Muscle layer of colon (tissue), 2 donors: ENCODE measurements at regions not wholly inside any gene's neighbourhood (a gene's known extent, or its start where the extent isn't known, plus 50 kb on each side); places are given as distances from the start of the nearest gene placed in this dataset.

Experiments used
- H3K27ac ChIP-seq: one replicate; pipeline ENCODE4 v1.7.0; 2013; ENCODE audit warnings: low read depth, mild to moderate bottlenecking, low read length, moderate library complexity
- H3K27me3 ChIP-seq, 2 donors: one replicate each; pipeline ENCODE4 v1.7.0; 2013; ENCODE audit warnings: low read length in 2 of 2, mild to moderate bottlenecking in 2 of 2; ENCODE audit not compliant: insufficient read depth in 2 of 2, control insufficient read depth in 1 of 2
- H3K36me3 ChIP-seq: one replicate; pipeline ENCODE4 v1.7.0; 2013; ENCODE audit warnings: mild to moderate bottlenecking, low read length; ENCODE audit not compliant: insufficient read depth
- H3K4me1 ChIP-seq: one replicate; pipeline ENCODE4 v1.7.0; 2013; ENCODE audit warnings: mild to moderate bottlenecking, low read length; ENCODE audit not compliant: insufficient read depth
- H3K4me3 ChIP-seq, 2 donors: one replicate each; pipeline ENCODE4 v1.7.0; 2013; ENCODE audit warnings: low read length in 2 of 2, low read depth in 1 of 2, mild to moderate bottlenecking in 1 of 2, moderate library complexity in 1 of 2
- H3K9ac ChIP-seq: one replicate; pipeline ENCODE4 v1.7.0; 2013; ENCODE audit warnings: low read length
- H3K9me3 ChIP-seq: one replicate; pipeline ENCODE4 v1.7.0; 2013; ENCODE audit warnings: mild to moderate bottlenecking, low read length
- donor health status: abdominal sarcoma.
- donor health status: Adenocarcinoma of cecum.

- H3K9ac ChIP-seq = no peak overlapping the region
- H3K9me3 ChIP-seq = no peaks in the 10 kb centered on the region
- H3K4me3 ChIP-seq = no peak overlapping the region
- H3K36me3 ChIP-seq = no peaks in the 10 kb centered on the region
- H3K27me3 ChIP-seq = no peaks in the 10 kb centered on the region
- H3K27ac ChIP-seq = peak overlapping the region; percentile 56
- peaks cover 24% of the 10 kb centered on the region for H3K4me1 ChIP-seq
These were observed 351.4 kb downstream of the HLX start for GRCh38 chr1:221230605-221231004.

DNA sequence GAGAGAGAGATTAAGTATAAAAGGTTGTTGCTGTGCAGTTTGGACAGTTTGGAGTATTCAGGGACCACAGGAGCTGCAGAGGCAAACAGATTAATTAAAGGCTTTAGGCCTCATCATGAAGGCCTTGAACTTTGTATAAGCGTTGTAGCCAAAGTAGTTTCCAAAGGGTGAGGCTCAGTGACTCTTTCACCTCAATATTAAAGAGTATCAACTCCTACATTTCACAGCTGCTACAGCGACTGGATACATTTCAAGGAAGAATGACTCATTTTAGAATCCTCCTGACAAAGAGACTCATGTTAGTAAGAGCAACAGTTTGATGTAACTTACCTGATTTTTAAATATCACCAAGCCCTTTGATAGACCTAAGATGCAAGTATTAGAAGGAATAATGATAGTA, 355.5 kb downstream of the HLX start:
- no peak overlapping the region for H3K4me3 ChIP-seq
- H3K27ac ChIP-seq = no peak overlapping the region
- no peaks in the 10 kb centered on the region for H3K36me3 ChIP-seq
- no peak overlapping the region for H3K9ac ChIP-seq
- no peaks in the 10 kb centered on the region for H3K27me3 ChIP-seq
- H3K4me1 ChIP-seq = peaks cover 26% of the 10 kb centered on the region
- no peaks in the 10 kb centered on the region for H3K9me3 ChIP-seq

DNA sequence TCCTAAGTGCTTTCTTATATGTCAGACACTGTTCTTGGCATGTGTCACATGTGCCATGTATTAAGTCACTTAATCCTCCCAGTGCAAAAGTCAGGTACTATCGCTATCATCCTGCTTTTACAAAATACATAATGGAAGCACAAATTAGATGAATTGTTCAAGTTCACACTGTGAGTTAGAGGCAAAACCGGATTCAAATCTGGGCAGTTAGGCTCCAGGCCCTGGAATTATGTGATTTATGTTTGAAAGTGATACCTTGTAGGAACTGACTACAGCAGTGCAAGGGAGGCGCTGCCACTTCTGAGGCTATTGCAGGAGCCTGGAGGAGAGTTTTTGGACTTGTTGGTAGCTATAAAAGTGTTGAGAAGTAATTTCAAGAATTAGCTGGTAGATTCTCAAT, 358.3 kb downstream of the HLX start:
- Histone ChIP-seq H3K9me3 (no peaks in the 10 kb centered on the region), H3K36me3 (no peaks in the 10 kb centered on the region), H3K4me3 (no peak overlapping the region), H3K27ac (no peak overlapping the region), H3K27me3 (no peaks in the 10 kb centered on the region), H3K4me1 (peaks cover 42% of the 10 kb centered on the region), H3K9ac (no peak overlapping the region)

DNA sequence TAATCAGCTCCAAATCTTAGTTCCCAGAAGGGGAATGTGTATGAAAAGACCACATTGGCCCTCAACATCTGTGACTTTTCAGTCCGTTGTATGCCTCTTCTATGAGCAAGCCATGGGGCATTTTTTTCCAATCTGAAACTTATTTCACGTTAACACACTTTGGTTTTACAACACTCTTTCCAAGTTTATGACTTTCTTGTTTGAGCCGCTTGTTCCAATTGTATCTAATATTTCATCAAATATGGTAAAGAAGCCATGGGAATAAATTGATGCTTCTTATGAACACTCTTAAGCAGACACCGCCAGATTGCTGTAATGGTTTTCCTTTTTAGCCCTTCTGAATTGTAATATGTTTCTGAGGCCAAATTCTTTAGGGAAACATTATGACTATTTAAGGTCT, 359.9 kb downstream of the HLX start:
- no peaks in the 10 kb centered on the region for H3K27me3 ChIP-seq
- peaks cover 42% of the 10 kb centered on the region for H3K4me1 ChIP-seq
- no peak overlapping the region for H3K4me3 ChIP-seq
- no peaks in the 10 kb centered on the region for H3K9me3 ChIP-seq
- H3K36me3 ChIP-seq = no peaks in the 10 kb centered on the region
- peak overlapping the region; percentile 39 for H3K27ac ChIP-seq
- no peak overlapping the region for H3K9ac ChIP-seq

DNA sequence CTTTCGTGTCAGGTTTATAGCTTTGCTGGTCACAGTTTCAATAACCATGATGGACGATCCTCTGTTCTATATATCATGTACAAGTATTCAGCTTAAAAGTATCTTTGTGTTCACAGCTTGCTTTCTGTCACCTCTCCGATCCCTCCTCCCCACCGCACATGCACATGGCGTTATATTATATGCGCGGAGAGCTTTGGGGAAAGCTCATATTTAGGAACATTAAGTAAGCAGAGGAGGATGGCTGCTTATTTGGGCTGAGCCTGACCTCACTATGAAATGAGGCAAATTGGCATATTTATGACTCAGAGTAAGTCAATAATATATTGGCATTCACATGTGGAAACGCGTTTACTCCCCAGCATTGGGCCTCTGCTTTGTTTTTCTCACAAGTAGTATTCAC, 360.5 kb downstream of the HLX start:
- H3K9ac ChIP-seq = no peak overlapping the region
- no peak overlapping the region for H3K4me3 ChIP-seq
- H3K4me1 ChIP-seq = peaks cover 41% of the 10 kb centered on the region
- no peaks in the 10 kb centered on the region for H3K9me3 ChIP-seq
- no peaks in the 10 kb centered on the region for H3K27me3 ChIP-seq
- peak overlapping the region; percentile 39 for H3K27ac ChIP-seq
- no peaks in the 10 kb centered on the region for H3K36me3 ChIP-seq

DNA sequence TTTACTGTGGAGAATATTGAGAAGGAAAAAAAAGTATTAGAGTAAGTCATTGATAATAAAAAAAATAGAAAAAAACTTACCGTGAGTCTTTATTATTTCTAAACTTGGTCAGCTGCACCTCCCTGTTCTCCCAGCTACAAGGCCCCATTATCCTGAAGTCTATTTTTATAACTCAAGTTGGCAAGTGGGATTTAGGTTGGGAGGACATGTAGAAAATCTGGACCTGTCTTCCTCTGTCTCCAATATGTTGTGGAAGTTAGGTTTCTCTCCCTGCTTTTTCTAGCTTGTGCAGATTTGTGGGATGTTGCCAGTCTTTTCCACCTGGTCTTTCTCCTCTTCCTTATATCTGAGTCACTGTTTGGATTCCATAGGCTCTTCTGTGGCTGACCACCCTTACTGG, 361.4 kb downstream of the HLX start:
- Histone ChIP-seq H3K27ac (no peak overlapping the region), H3K4me3 (no peak overlapping the region), H3K27me3 (no peaks in the 10 kb centered on the region), H3K9ac (no peak overlapping the region), H3K36me3 (no peaks in the 10 kb centered on the region), H3K4me1 (peaks cover 32% of the 10 kb centered on the region), H3K9me3 (no peaks in the 10 kb centered on the region)

- no peaks in the 10 kb centered on the region for H3K27me3 ChIP-seq
- no peak overlapping the region for H3K4me3 ChIP-seq
- no peaks in the 10 kb centered on the region for H3K36me3 ChIP-seq
- peaks cover 27% of the 10 kb centered on the region for H3K4me1 ChIP-seq
- H3K9ac ChIP-seq = no peak overlapping the region
- H3K27ac ChIP-seq = no peak overlapping the region
- H3K9me3 ChIP-seq = no peaks in the 10 kb centered on the region
These were observed 361.9 kb downstream of the HLX start for GRCh38 chr1:221241157-221241556.

DNA sequence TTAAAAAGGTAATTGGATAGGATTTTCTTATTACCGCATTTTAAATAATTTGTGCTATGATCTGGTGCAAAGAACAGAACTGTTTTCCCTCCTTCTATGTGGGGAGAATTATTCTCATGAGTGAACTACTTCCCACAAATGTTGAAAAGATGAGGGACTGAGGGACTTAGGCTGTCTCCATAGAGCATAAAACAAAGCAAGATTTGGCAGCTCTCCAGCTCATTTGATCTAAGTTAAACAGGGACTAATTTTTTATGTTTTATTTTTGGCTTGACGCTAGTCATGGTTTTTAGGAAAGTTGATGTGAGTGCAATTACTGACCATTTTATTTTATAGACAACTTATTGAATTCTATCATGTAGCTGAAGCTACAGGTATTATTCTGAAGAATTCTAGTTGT, 362.3 kb downstream of the HLX start:
- H3K4me3 ChIP-seq = no peak overlapping the region
- H3K4me1 ChIP-seq = peaks cover 26% of the 10 kb centered on the region
- H3K36me3 ChIP-seq = no peaks in the 10 kb centered on the region
- H3K27ac ChIP-seq = no peak overlapping the region
- no peaks in the 10 kb centered on the region for H3K9me3 ChIP-seq
- no peak overlapping the region for H3K9ac ChIP-seq
- no peaks in the 10 kb centered on the region for H3K27me3 ChIP-seq

- Histone ChIP-seq H3K36me3 (no peaks in the 10 kb centered on the region), H3K27me3 (no peaks in the 10 kb centered on the region), H3K4me1 (peaks cover 10% of the 10 kb centered on the region), H3K9ac (no peak overlapping the region), H3K9me3 (no peaks in the 10 kb centered on the region), H3K4me3 (no peak overlapping the region), H3K27ac (no peak overlapping the region)
These were observed 366.8 kb downstream of the HLX start for GRCh38 chr1:221246067-221246466.

GRCh38 chr1:221246628-221247415, 367.6 kb downstream of the HLX start:
- Histone ChIP-seq H3K27me3 (no peaks in the 10 kb centered on the region), H3K36me3 (no peaks in the 10 kb centered on the region), H3K4me1 (peaks cover 3% of the 10 kb centered on the region), H3K27ac (no peak overlapping the region), H3K9ac (no peak overlapping the region), H3K4me3 (no peak overlapping the region), H3K9me3 (no peaks in the 10 kb centered on the region)

- Histone ChIP-seq H3K27ac (no peak overlapping the region), H3K9me3 (no peaks in the 10 kb centered on the region), H3K27me3 (no peaks in the 10 kb centered on the region), H3K4me1 (no peaks in the 10 kb centered on the region), H3K36me3 (no peaks in the 10 kb centered on the region), H3K9ac (no peak overlapping the region), H3K4me3 (no peak overlapping the region)
These were observed 372.3 kb downstream of the HLX start for GRCh38 chr1:221251580-221251979.

- no peak overlapping the region for H3K27ac ChIP-seq
- no peaks in the 10 kb centered on the region for H3K36me3 ChIP-seq
- no peaks in the 10 kb centered on the region for H3K9me3 ChIP-seq
- no peak overlapping the region for H3K4me3 ChIP-seq
- H3K27me3 ChIP-seq = no peaks in the 10 kb centered on the region
- no peak overlapping the region for H3K9ac ChIP-seq
- H3K4me1 ChIP-seq = no peaks in the 10 kb centered on the region
These were observed 375.6 kb downstream of the HLX start for GRCh38 chr1:221254813-221255212.
